COLO668 (cell line): ENCODE measurements at regions not wholly inside any gene's neighbourhood (a gene's known extent, or its start where the extent isn't known, plus 50 kb on each side); places are given as distances from the start of the nearest gene placed in this dataset.
"Not testable (repeated sequence)": the region's sequence is repeated elsewhere in the genome, so short reads cannot be mapped to it uniquely, and the experiment has no call there.

Experiments
- DNase-seq: peaks from one replicate; lab custom pipeline; 2025; ENCODE audit not compliant: unreplicated experiment; lab: John Stamatoyannopoulos, UW

DNA sequence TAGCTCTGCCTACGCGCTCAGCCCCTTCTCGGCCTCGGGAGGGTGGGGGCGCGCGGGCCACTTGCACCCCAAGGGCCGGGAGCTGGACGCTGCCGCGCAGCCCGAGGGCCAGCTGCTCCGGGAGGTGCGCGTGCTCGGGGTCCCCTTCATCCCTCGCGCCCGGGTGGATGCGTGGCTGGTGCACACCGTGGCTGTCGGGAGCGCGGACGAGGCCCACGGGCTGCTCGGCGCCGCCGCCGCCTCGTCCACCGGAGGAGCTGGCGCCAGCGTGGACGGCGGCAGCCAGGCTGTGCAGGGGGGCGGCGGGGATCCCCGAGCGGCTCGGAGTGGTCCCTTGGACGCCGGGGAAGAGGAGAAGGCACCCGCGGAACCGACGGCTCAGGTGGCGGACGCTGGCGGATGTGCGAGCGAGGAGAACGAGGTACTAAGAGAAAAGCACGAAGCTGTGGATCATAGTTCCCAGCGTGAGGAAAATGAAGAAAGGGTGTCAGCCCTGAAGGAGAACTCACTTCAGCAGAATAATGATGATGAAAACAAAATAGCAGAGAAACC lies 69.8 kb downstream of the PMAIP1 start:
- DNase-seq: not testable (repeated sequence)

- no peak for DNase-seq
Measured at GRCh38 chr18:59968583-59968982, 68.8 kb downstream of the PMAIP1 start.

DNA sequence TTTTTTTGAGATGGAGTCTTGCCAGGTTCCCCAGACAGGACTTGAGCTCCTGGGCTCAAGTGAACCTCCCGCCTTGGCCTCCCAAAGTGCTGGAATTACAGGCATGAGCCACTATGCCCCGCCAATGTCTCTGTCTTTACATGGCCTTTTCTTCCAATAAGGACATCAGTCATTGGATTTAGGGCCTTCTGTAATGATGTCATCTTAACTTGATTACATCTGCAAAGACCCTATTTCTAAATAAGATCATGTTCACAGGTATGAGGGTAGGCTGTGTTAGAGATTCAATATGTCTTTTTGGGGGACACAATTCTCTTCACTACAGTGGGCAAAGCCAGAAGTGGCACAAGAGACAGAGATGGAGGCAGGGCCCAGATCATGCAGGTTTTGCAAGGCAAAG lies 68.1 kb downstream of the PMAIP1 start:
- DNase-seq: no peak

GRCh38 chr18:59966913-59967312 lies 67.1 kb downstream of the PMAIP1 start:
- no peak for DNase-seq

GRCh38 chr18:59963229-59963628 lies 63.4 kb downstream of the PMAIP1 start:
- DNase-seq: no peak

GRCh38 chr18:59961070-59961469 lies 61.3 kb downstream of the PMAIP1 start:
- DNase-seq: peak; percentile 68

DNA sequence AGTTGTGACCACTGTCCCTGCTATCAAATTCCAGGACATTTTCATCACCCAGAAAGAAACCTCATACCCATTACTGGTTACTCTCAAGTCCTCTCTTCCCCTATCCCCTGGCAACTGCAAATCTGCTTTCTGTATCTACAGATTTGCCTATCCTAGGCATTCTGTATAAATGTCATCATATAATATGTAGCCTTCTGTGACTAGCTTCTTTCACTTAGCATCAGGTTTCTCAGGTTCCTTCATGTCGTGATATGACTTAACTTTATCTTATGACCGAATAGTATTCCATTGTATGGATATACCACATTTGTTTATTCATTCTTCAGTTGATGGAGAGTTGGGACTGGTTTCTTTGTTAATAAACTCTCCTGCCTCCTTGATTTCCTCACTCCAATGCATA lies 60.5 kb downstream of the PMAIP1 start:
- DNase-seq: no peak

DNA sequence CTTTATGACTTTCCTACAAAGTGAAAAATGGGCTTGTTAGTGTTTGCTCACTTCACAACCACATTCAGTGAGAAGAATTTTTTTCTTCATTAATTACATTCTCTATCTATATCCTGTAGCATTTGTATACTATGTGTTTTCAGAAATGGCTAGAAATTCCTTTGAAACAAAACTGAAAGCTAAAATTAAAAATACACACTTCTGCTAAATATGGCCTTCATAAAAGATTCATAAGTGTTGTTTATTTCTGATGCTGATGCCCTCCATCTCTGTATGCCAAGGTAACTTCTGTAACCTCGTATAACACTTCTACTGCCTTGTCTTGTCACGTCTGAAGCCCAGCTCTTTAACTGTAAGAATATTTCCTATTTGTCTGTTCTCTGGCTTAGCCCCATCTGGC lies 59.8 kb downstream of the PMAIP1 start:
- DNase-seq: no peak

GRCh38 chr18:59959073-59959472 lies 59.3 kb downstream of the PMAIP1 start:
- no peak for DNase-seq

DNA sequence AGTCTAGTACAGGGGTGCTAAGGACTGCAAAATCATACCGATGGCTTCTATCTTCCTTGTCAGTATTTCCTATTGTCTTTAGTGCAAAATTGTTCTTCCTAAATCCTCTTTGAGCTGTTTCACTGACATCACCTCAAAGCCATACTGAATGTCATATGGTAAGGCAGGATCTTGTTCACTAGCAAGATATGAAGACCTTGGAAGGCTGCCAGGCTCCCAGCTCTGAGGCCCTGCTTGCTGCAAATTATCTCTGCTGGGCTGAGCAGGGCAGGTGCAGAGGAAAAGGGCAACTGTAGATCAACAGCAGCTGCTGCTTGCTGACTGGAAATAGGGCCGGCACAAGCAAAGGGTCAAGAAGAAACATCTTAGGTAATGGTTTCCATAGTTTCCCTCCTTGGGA lies 58.2 kb downstream of the PMAIP1 start:
- DNase-seq: peak; percentile 96

- no peak for DNase-seq
Measured at GRCh38 chr18:59954755-59955156, 55.0 kb downstream of the PMAIP1 start.

DNA sequence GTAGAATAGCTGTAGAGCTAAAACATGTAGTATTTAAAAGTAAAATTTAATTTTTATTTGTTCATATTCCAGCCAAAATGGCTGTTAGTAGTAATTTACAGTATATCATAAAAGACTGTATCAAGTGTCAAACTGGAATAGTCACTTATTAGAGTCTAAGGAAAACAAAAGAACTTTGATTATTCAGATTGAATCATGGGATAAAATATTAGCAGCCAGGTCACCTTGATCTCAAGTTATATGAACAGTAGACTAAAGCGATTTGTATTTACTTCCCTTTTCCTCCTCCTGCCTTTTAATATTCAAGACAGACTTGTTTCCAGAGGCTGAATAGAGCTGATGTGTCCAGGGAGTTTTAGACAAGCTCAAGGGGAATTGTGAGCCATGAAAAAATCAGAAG lies 54.4 kb downstream of the PMAIP1 start:
- DNase-seq: no peak
